NCI-H2227 treated with DMSO at 0.1 percent for 48 hours (cell line): ENCODE measurements at regions not wholly inside any gene's neighbourhood (a gene's known extent, or its start where the extent isn't known, plus 50 kb on each side); places are given as distances from the start of the nearest gene placed in this dataset.
A peak's percentile ranks its signal among the peaks of the same experiment; 100 is the strongest.
"Not testable (repeated sequence)": the region's sequence is repeated elsewhere in the genome, so short reads cannot be mapped to it uniquely, and the experiment has no call there.

Experiments used
- DNase-seq: peaks from one replicate; lab custom pipeline; 2025; lab: John Stamatoyannopoulos, UW

- DNase-seq = no peak
Observed at GRCh38 chr19:28319227-28319626, 893.7 kb downstream of the UQCRFS1 start.

GRCh38 chr19:28318469-28319179, 894.3 kb downstream of the UQCRFS1 start:
- no peak for DNase-seq

GRCh38 chr19:28316464-28316863, 896.5 kb downstream of the UQCRFS1 start:
- no peak for DNase-seq

- DNase-seq = no peak
Observed at GRCh38 chr19:28314756-28315155, 898.2 kb downstream of the UQCRFS1 start.

GRCh38 chr19:28314287-28314686, 898.7 kb downstream of the UQCRFS1 start:
- DNase-seq = no peak

GRCh38 chr19:28313633-28314032, 899.3 kb downstream of the UQCRFS1 start:
- DNase-seq = no peak

GRCh38 chr19:28312269-28312668, 900.7 kb downstream of the UQCRFS1 start:
- DNase-seq = no peak

GRCh38 chr19:28310829-28311228, 902.1 kb downstream of the UQCRFS1 start:
- not testable (repeated sequence) for DNase-seq

GRCh38 chr19:28309070-28309469, 903.9 kb downstream of the UQCRFS1 start:
- DNase-seq = no peak

- DNase-seq = no peak
Observed at GRCh38 chr19:28307963-28308362, 905.0 kb downstream of the UQCRFS1 start.

- no peak for DNase-seq
Observed at GRCh38 chr19:28307487-28307886, 905.5 kb downstream of the UQCRFS1 start.

GRCh38 chr19:28305513-28305912, 907.4 kb downstream of the UQCRFS1 start:
- DNase-seq = no peak

- no peak for DNase-seq
Observed at GRCh38 chr19:28303502-28303901, 909.4 kb downstream of the UQCRFS1 start.

- DNase-seq = no peak
Observed at GRCh38 chr19:28301961-28302360, 911.0 kb downstream of the UQCRFS1 start.

- no peak for DNase-seq
Observed at GRCh38 chr19:28301463-28301862, 911.5 kb downstream of the UQCRFS1 start.

GRCh38 chr19:28299649-28300048, 913.3 kb downstream of the UQCRFS1 start:
- no peak for DNase-seq

- DNase-seq = no peak
Observed at GRCh38 chr19:28297586-28298157, 915.3 kb downstream of the UQCRFS1 start.

GRCh38 chr19:28297036-28297435, 915.9 kb downstream of the UQCRFS1 start:
- no peak for DNase-seq

GRCh38 chr19:28296506-28296905, 916.4 kb downstream of the UQCRFS1 start:
- no peak for DNase-seq

- not testable (repeated sequence) for DNase-seq
Observed at GRCh38 chr19:28294975-28295374, 918.0 kb downstream of the UQCRFS1 start.

- DNase-seq = no peak
Observed at GRCh38 chr19:28294395-28294794, 918.6 kb downstream of the UQCRFS1 start.

GRCh38 chr19:28293685-28294084, 919.3 kb downstream of the UQCRFS1 start:
- DNase-seq = no peak

GRCh38 chr19:28292822-28293500, 920.0 kb downstream of the UQCRFS1 start:
- peak; percentile 25 for DNase-seq
